ENCODE measurements at regions not wholly inside any gene's neighbourhood (a gene's known extent, or its start where the extent isn't known, plus 50 kb on each side); places are given as distances from the start of the nearest gene placed in this dataset.

GRCh38 chr13:26838821-26839220 lies 78.2 kb upstream of the GPR12 start (continued):
- TF ChIP-seq ZNF407 (IDR thresholded peaks at IDR 0.05; ENCODE audit: low read depth) (no peak), RBBP5 (IDR thresholded peaks at IDR 0.05; ENCODE audit: borderline replicate concordance, insufficient read depth, low read length, poor library complexity, severe bottlenecking) (no peak)

- Histone ChIP-seq H3K4me1 (replicated peaks in 1 of 2; ENCODE audit: control insufficient read depth in 2 of 2, insufficient read depth in 2 of 2, low read length in 2 of 2) (no peaks in the 10 kb centered on the region), H3K9ac (ENCODE audit: insufficient read depth in 1 of 2, low read depth in 2 of 2, low read length in 2 of 2) (no peak overlapping the region), H2AFZ (ENCODE audit: low read depth, low read length) (no peak overlapping the region), H3K9me3 (replicated peaks; ENCODE audit: control insufficient read depth, insufficient read depth, low read depth, low read length) (no peaks in the 10 kb centered on the region), H4K20me1 (replicated peaks; ENCODE audit: control insufficient read depth, insufficient read depth, low read length) (no peaks in the 10 kb centered on the region), H3K36me3 (ENCODE audit: control insufficient read depth, insufficient read depth, low read length) (no peaks in the 10 kb centered on the region), H3K9me1 (ENCODE audit: control insufficient read depth, insufficient read depth, low read length) (no peaks in the 10 kb centered on the region), H3K4me2 (ENCODE audit: insufficient read depth, low read length) (no peak overlapping the region), H3K79me2 (ENCODE audit: control insufficient read depth, insufficient read depth, low read length) (no peaks in the 10 kb centered on the region), H3K27ac (ENCODE audit: extremely low read depth, low read depth, low read length) (no peak overlapping the region), H3K27me3 (ENCODE audit: control insufficient read depth in 2 of 2, insufficient read depth in 2 of 2, low read length in 2 of 2) (peaks cover 0 to 4% of the 10 kb centered on the region in 2 experiments; a peak in 3 of 5 replicates), H3K4me3 (no peak overlapping the region)
- in situ Hi-C loops (cut with MboI) (no loop called here), intact Hi-C loops (cut with micrococcal nuclease) (no loop called here)
- CTCF ChIA-PET (ENCODE audit: low intra/inter-chr PET ratio): no interaction called here
- no peak for DNase-seq (ENCODE audit: extremely low read depth in 1 of 4, low spot score in 3 of 4)
- BruUV-seq (replicated peaks): no TSS peak
- 2% methylated on average over 6 of the region's 6 CpGs for WGBS (ENCODE audit: insufficient coverage, low coverage, missing lambda C conversion rate)
- ATAC-seq: no peak
- POLR2A ChIA-PET: no interaction called here
- no peak for FAIRE-seq
- TF ChIP-seq ELF2 (CRISPR knock-in tag; IDR thresholded peaks at IDR 0.05) (no peak), EHMT2 (IDR thresholded peaks at IDR 0.05) (no peak), HDAC6 (IDR thresholded peaks at IDR 0.05; ENCODE audit: low read depth, low read length) (no peak), MAZ (CRISPR knock-in tag; conservative IDR thresholded peaks at IDR 0.05 in 1 of 2, IDR thresholded peaks at IDR 0.05 in 1 of 2) (no peak), ARNT (IDR thresholded peaks at IDR 0.05) (no peak), ELF4 (CRISPR knock-in tag; IDR thresholded peaks at IDR 0.05) (no peak), HSF4 (CRISPR knock-in tag; IDR thresholded peaks at IDR 0.05; ENCODE audit: borderline replicate concordance) (no peak), ZNF12 (CRISPR knock-in tag; IDR thresholded peaks at IDR 0.05) (no peak), THRB (CRISPR knock-in tag; conservative IDR thresholded peaks at IDR 0.05) (no peak)
Observed at GRCh38 chr13:26837997-26838396, 77.4 kb upstream of the GPR12 start.

All from K562 (cell line).